GM19372 (cell line): ENCODE measurements at regions not wholly inside any gene's neighbourhood (a gene's known extent, or its start where the extent isn't known, plus 50 kb on each side); places are given as distances from the start of the nearest gene placed in this dataset.

Experiments used
- ATAC-seq: cut with Tn5 transposase; IDR thresholded peaks from one replicate; pipeline ENCODE4 v1.9.1; 2021; ENCODE audit warnings: mild to moderate bottlenecking, low read depth, moderate library complexity; ENCODE audit not compliant: unreplicated experiment

GRCh38 chr6:98485593-98485992 is 348.8 kb upstream of the POU3F2 start:
- ATAC-seq, result no peak

GRCh38 chr6:98486057-98486456 is 348.3 kb upstream of the POU3F2 start:
- no peak for ATAC-seq

- ATAC-seq, result no peak
These were observed 346.8 kb upstream of the POU3F2 start for GRCh38 chr6:98487612-98488011.

GRCh38 chr6:98498144-98498775 is 336.1 kb upstream of the POU3F2 start:
- no peak for ATAC-seq

- ATAC-seq, result no peak
These were observed 335.5 kb upstream of the POU3F2 start for GRCh38 chr6:98498866-98499265.

- ATAC-seq, result no peak
These were observed 320.2 kb upstream of the POU3F2 start for GRCh38 chr6:98514073-98514720.

GRCh38 chr6:98514796-98515195 is 319.6 kb upstream of the POU3F2 start:
- ATAC-seq, result no peak

- no peak for ATAC-seq
These were observed 318.2 kb upstream of the POU3F2 start for GRCh38 chr6:98516206-98516605.

- ATAC-seq, result no peak
These were observed 317.5 kb upstream of the POU3F2 start for GRCh38 chr6:98516866-98517265.

GRCh38 chr6:98525860-98526259 is 308.5 kb upstream of the POU3F2 start:
- no peak for ATAC-seq

- no peak for ATAC-seq
These were observed 307.9 kb upstream of the POU3F2 start for GRCh38 chr6:98526465-98526864.

- no peak for ATAC-seq
These were observed 305.0 kb upstream of the POU3F2 start for GRCh38 chr6:98529364-98529763.

- no peak for ATAC-seq
These were observed 303.6 kb upstream of the POU3F2 start for GRCh38 chr6:98530732-98531131.

- ATAC-seq, result no peak
These were observed 302.4 kb upstream of the POU3F2 start for GRCh38 chr6:98532004-98532403.

GRCh38 chr6:98539741-98540140 is 294.6 kb upstream of the POU3F2 start:
- ATAC-seq, result no peak

GRCh38 chr6:98546376-98546775 is 288.0 kb upstream of the POU3F2 start:
- no peak for ATAC-seq

- no peak for ATAC-seq
These were observed 287.2 kb upstream of the POU3F2 start for GRCh38 chr6:98547151-98547550.

GRCh38 chr6:98547634-98548033 is 286.7 kb upstream of the POU3F2 start:
- ATAC-seq, result no peak

- no peak for ATAC-seq
These were observed 286.1 kb upstream of the POU3F2 start for GRCh38 chr6:98548301-98548700.

GRCh38 chr6:98560418-98560817 is 274.0 kb upstream of the POU3F2 start:
- no peak for ATAC-seq

- ATAC-seq, result no peak
These were observed 273.5 kb upstream of the POU3F2 start for GRCh38 chr6:98560841-98561240.

GRCh38 chr6:98566126-98566525 is 268.2 kb upstream of the POU3F2 start:
- no peak for ATAC-seq
